GM19025 (cell line): ENCODE measurements at regions not wholly inside any gene's neighbourhood (a gene's known extent, or its start where the extent isn't known, plus 50 kb on each side); places are given as distances from the start of the nearest gene placed in this dataset.
"Not testable (repeated sequence)": the region's sequence is repeated elsewhere in the genome, so short reads cannot be mapped to it uniquely, and the experiment has no call there.

Experiments
- ATAC-seq: cut with Tn5 transposase; IDR thresholded peaks from one replicate; pipeline ENCODE4 v1.9.1; 2021; ENCODE audit warnings: mild to moderate bottlenecking, low read depth, moderate library complexity; ENCODE audit not compliant: unreplicated experiment

- ATAC-seq, result not testable (repeated sequence)
These were observed 374.7 kb downstream of the BRD1 start for GRCh38 chr22:49453019-49453418.

GRCh38 chr22:49452362-49452946 is 375.2 kb downstream of the BRD1 start:
- no peak for ATAC-seq

GRCh38 chr22:49451070-49451840 is 376.4 kb downstream of the BRD1 start:
- ATAC-seq, result no peak

- no peak for ATAC-seq
These were observed 377.2 kb downstream of the BRD1 start for GRCh38 chr22:49450498-49450897.

GRCh38 chr22:49449811-49450446 is 377.7 kb downstream of the BRD1 start:
- ATAC-seq, result no peak

GRCh38 chr22:49449377-49449776 is 378.3 kb downstream of the BRD1 start:
- no peak for ATAC-seq

GRCh38 chr22:49448526-49448925 is 379.1 kb downstream of the BRD1 start:
- no peak for ATAC-seq

GRCh38 chr22:49447837-49448236 is 379.8 kb downstream of the BRD1 start:
- ATAC-seq, result no peak

GRCh38 chr22:49446759-49447710 is 380.6 kb downstream of the BRD1 start:
- ATAC-seq, result no peak

GRCh38 chr22:49446145-49446758 is 381.4 kb downstream of the BRD1 start:
- no peak for ATAC-seq

- no peak for ATAC-seq
These were observed 382.9 kb downstream of the BRD1 start for GRCh38 chr22:49444781-49445180.

- no peak for ATAC-seq
These were observed 386.7 kb downstream of the BRD1 start for GRCh38 chr22:49440931-49441330.

- ATAC-seq, result no peak
These were observed 388.3 kb downstream of the BRD1 start for GRCh38 chr22:49439373-49439772.

GRCh38 chr22:49437956-49438355 is 389.7 kb downstream of the BRD1 start:
- ATAC-seq, result no peak

GRCh38 chr22:49437356-49437755 is 390.3 kb downstream of the BRD1 start:
- ATAC-seq, result no peak

- ATAC-seq, result no peak
These were observed 391.6 kb downstream of the BRD1 start for GRCh38 chr22:49436056-49436455.

GRCh38 chr22:49435596-49435995 is 392.1 kb downstream of the BRD1 start:
- no peak for ATAC-seq

GRCh38 chr22:49433717-49434611 is 393.7 kb downstream of the BRD1 start:
- no peak for ATAC-seq

- ATAC-seq, result no peak
These were observed 394.7 kb downstream of the BRD1 start for GRCh38 chr22:49432897-49433443.
